ENCODE measurements at regions not wholly inside any gene's neighbourhood (a gene's known extent, or its start where the extent isn't known, plus 50 kb on each side); places are given as distances from the start of the nearest gene placed in this dataset.

GRCh38 chr16:35344012-35344762 is 1884.8 kb downstream of the TP53TG3F start:
- Histone ChIP-seq H3K9ac (no peak overlapping the region), H3K79me2 (ENCODE audit: insufficient read depth, low read depth) (no peaks in the 10 kb centered on the region), H3K4me3 (IDR thresholded peaks at IDR 0.05; ENCODE audit: insufficient read depth, low read depth, low read length) (no peak overlapping the region), H3K4me2 (no peak overlapping the region), H3K27me3 (ENCODE audit: insufficient read depth, low read depth) (no peaks in the 10 kb centered on the region), H3K36me3 (ENCODE audit: insufficient read depth) (no peaks in the 10 kb centered on the region), H3K27ac (no peak overlapping the region), H3K4me1 (ENCODE audit: low read depth, poor library complexity, severe bottlenecking) (no peaks in the 10 kb centered on the region), H4K20me1 (ENCODE audit: insufficient read depth) (no peaks in the 10 kb centered on the region), H2AFZ (ENCODE audit: low read depth) (no peak overlapping the region)
- TF ChIP-seq CTCF (conservative IDR thresholded peaks at IDR 0.05; ENCODE audit: low read depth, low read length), result no peak

GRCh38 chr16:35352431-35352830 is 1893.0 kb downstream of the TP53TG3F start:
- H3K79me2 ChIP-seq (ENCODE audit: insufficient read depth, low read depth), result no peaks in the 10 kb centered on the region
- no peaks in the 10 kb centered on the region for H4K20me1 ChIP-seq (ENCODE audit: insufficient read depth)
- no peak for TF ChIP-seq CTCF (conservative IDR thresholded peaks at IDR 0.05; ENCODE audit: low read depth, low read length)
- no peaks in the 10 kb centered on the region for H3K36me3 ChIP-seq (ENCODE audit: insufficient read depth)
- no peak overlapping the region for H3K27ac ChIP-seq
- no peak overlapping the region for H3K4me3 ChIP-seq (IDR thresholded peaks at IDR 0.05; ENCODE audit: insufficient read depth, low read depth, low read length)
- H2AFZ ChIP-seq (ENCODE audit: low read depth), result no peak overlapping the region
- H3K9ac ChIP-seq, result no peak overlapping the region
- no peaks in the 10 kb centered on the region for H3K27me3 ChIP-seq (ENCODE audit: insufficient read depth, low read depth)
- no peak overlapping the region for H3K4me2 ChIP-seq
- H3K4me1 ChIP-seq (ENCODE audit: low read depth, poor library complexity, severe bottlenecking), result no peaks in the 10 kb centered on the region

- no peak overlapping the region for H2AFZ ChIP-seq (ENCODE audit: low read depth)
- no peak for TF ChIP-seq CTCF (conservative IDR thresholded peaks at IDR 0.05; ENCODE audit: low read depth, low read length)
- H3K4me1 ChIP-seq (ENCODE audit: low read depth, poor library complexity, severe bottlenecking), result no peaks in the 10 kb centered on the region
- no peaks in the 10 kb centered on the region for H4K20me1 ChIP-seq (ENCODE audit: insufficient read depth)
- no peak overlapping the region for H3K27ac ChIP-seq
- H3K36me3 ChIP-seq (ENCODE audit: insufficient read depth), result no peaks in the 10 kb centered on the region
- H3K79me2 ChIP-seq (ENCODE audit: insufficient read depth, low read depth), result no peaks in the 10 kb centered on the region
- no peak overlapping the region for H3K4me2 ChIP-seq
- H3K9ac ChIP-seq, result no peak overlapping the region
- no peaks in the 10 kb centered on the region for H3K27me3 ChIP-seq (ENCODE audit: insufficient read depth, low read depth)
- H3K4me3 ChIP-seq (IDR thresholded peaks at IDR 0.05; ENCODE audit: insufficient read depth, low read depth, low read length), result no peak overlapping the region
Observed at GRCh38 chr16:35363510-35363909, 1904.1 kb downstream of the TP53TG3F start.

GRCh38 chr16:35364263-35364662 is 1904.9 kb downstream of the TP53TG3F start:
- Histone ChIP-seq H4K20me1 (ENCODE audit: insufficient read depth) (no peaks in the 10 kb centered on the region), H2AFZ (ENCODE audit: low read depth) (no peak overlapping the region), H3K4me3 (IDR thresholded peaks at IDR 0.05; ENCODE audit: insufficient read depth, low read depth, low read length) (no peak overlapping the region), H3K27ac (no peak overlapping the region), H3K27me3 (ENCODE audit: insufficient read depth, low read depth) (no peaks in the 10 kb centered on the region), H3K79me2 (ENCODE audit: insufficient read depth, low read depth) (no peaks in the 10 kb centered on the region), H3K4me1 (ENCODE audit: low read depth, poor library complexity, severe bottlenecking) (no peaks in the 10 kb centered on the region), H3K9ac (no peak overlapping the region), H3K36me3 (ENCODE audit: insufficient read depth) (no peaks in the 10 kb centered on the region), H3K4me2 (no peak overlapping the region)
- no peak for TF ChIP-seq CTCF (conservative IDR thresholded peaks at IDR 0.05; ENCODE audit: low read depth, low read length)

All from KMS-11 (cell line).